Small intestine (tissue), 7 donors: ENCODE measurements at regions not wholly inside any gene's neighbourhood (a gene's known extent, or its start where the extent isn't known, plus 50 kb on each side); places are given as distances from the start of the nearest gene placed in this dataset.

Source experiments
- DNase-seq, 2 donors: peaks; one replicate each; pipeline versions ENCODE4 v3.0.0 to v3.0.0-alpha.2; 2013
- FAIRE-seq: peaks from 2 replicates; lab custom pipeline; 2012; peaks lifted over from hg19 to GRCh38; lab: Jason Lieb, UNC
- H3K27ac ChIP-seq, 3 donors: one replicate each; pipeline ENCODE4 v1.5.1; 2013; ENCODE audit warnings: low read length in 2 of 3, mild to moderate bottlenecking in 2 of 3, control low read depth in 1 of 3, inconsistent platforms in 1 of 3, low read depth in 1 of 3, moderate library complexity in 1 of 3
- H3K27me3 ChIP-seq, 3 donors: one replicate each; pipeline ENCODE4 v1.6.1; 2013; ENCODE audit warnings: low read length in 3 of 3, inconsistent platforms in 1 of 3; ENCODE audit not compliant: control insufficient read depth in 3 of 3, insufficient read depth in 3 of 3
- H3K36me3 ChIP-seq, 3 donors: one replicate each; pipeline ENCODE4 v1.6.1; 2013; ENCODE audit warnings: low read length in 3 of 3, inconsistent platforms in 1 of 3, low read depth in 1 of 3, mild to moderate bottlenecking in 1 of 3, moderate library complexity in 1 of 3; ENCODE audit not compliant: control insufficient read depth in 3 of 3, insufficient read depth in 2 of 3
- H3K4me1 ChIP-seq, 3 donors: one replicate each; pipeline ENCODE4 v1.6.1; 2013; ENCODE audit warnings: low read length in 2 of 3, inconsistent platforms in 1 of 3, low read depth in 1 of 3, mild to moderate bottlenecking in 1 of 3, moderate library complexity in 1 of 3; ENCODE audit not compliant: control insufficient read depth in 3 of 3, insufficient read depth in 2 of 3
- H3K4me3 ChIP-seq, 3 donors: one replicate each; pipeline ENCODE4 v1.5.1; 2013; ENCODE audit warnings: low read length in 3 of 3, control low read depth in 1 of 3, inconsistent platforms in 1 of 3, low read depth in 1 of 3, mild to moderate bottlenecking in 1 of 3, moderate library complexity in 1 of 3
- H3K9me3 ChIP-seq, 2 donors: one replicate each; pipeline ENCODE4 v1.6.1; 2013; ENCODE audit warnings: low read depth in 1 of 2, low read length in 1 of 2; ENCODE audit not compliant: control insufficient read depth in 2 of 2, insufficient read depth in 1 of 2
- WGBS, 3 donors: extraction: QIAGEN DNeasy Blood & Tissue Kit; methylation state at CpG; one replicate each; pipeline ENCODE4 v1.1.7; 2013; 5-methylcytosine and 5-hydroxymethylcytosine counted together
- donor health status: healthy with polysubstance abuse.
- donor health status: control.
- donor health status: control.
- donor health status: Bipolar disorder and iron deficiency.
- donor health status: healthy.

GRCh38 chr14:65179918-65180724 is 77.8 kb upstream of the MAX start:
- FAIRE-seq = no peak
- Histone ChIP-seq H3K4me3 (no peak overlapping the region), H3K9me3 (peaks cover 0 to 2% of the 10 kb centered on the region in 2 donors), H3K36me3 (no peaks in the 10 kb centered on the region), H3K27me3 (peaks cover 0 to 2% (median 0%) of the 10 kb centered on the region in 3 donors), H3K4me1 (peaks cover 0 to 4% (median 3%) of the 10 kb centered on the region in 3 donors), H3K27ac (no peak overlapping the region)
- peak; percentile 51 to 60 for DNase-seq
- 4 to 28% (median 12%) methylated on average over 8 of the region's 8 CpGs for WGBS, 3 donors

- DNase-seq (no peak), FAIRE-seq (no peak)
- H3K27me3 ChIP-seq = peaks cover 0 to 2% (median 0%) of the 10 kb centered on the region in 3 donors
- H3K4me1 ChIP-seq = peaks cover 0 to 4% (median 3%) of the 10 kb centered on the region in 3 donors
- H3K36me3 ChIP-seq = no peaks in the 10 kb centered on the region
- 90 to 92% (median 90%) methylated on average over 1 of the region's 1 CpG for WGBS, 3 donors
- H3K27ac ChIP-seq = no peak overlapping the region
- peaks cover 0 to 2% of the 10 kb centered on the region in 2 donors for H3K9me3 ChIP-seq
- no peak overlapping the region for H3K4me3 ChIP-seq
Measured at GRCh38 chr14:65180725-65181025, 78.4 kb upstream of the MAX start.

GRCh38 chr14:65184032-65184764 is 81.9 kb upstream of the MAX start:
- Histone ChIP-seq H3K4me3 (no peak overlapping the region), H3K9me3 (peaks cover 0 to 2% of the 10 kb centered on the region in 2 donors), H3K27me3 (peaks cover 0 to 2% (median 0%) of the 10 kb centered on the region in 3 donors), H3K4me1 (peaks cover 0 to 4% (median 3%) of the 10 kb centered on the region in 3 donors), H3K36me3 (no peaks in the 10 kb centered on the region), H3K27ac (no peak overlapping the region)
- DNase-seq (peak in 1 of 2 donors; percentile 24), FAIRE-seq (no peak)
- WGBS, 3 donors = 53 to 62% (median 59%) methylated on average over 8 of the region's 8 CpGs

GRCh38 chr14:65185829-65186228 is 83.5 kb upstream of the MAX start:
- H3K9me3 ChIP-seq = peaks cover 0 to 2% of the 10 kb centered on the region in 2 donors
- FAIRE-seq (no peak), DNase-seq (no peak)
- H3K4me3 ChIP-seq = no peak overlapping the region
- H3K4me1 ChIP-seq = no peaks in the 10 kb centered on the region
- WGBS, 3 donors = 55 to 75% (median 74%) methylated on average over 4 of the region's 4 CpGs
- H3K36me3 ChIP-seq = no peaks in the 10 kb centered on the region
- H3K27ac ChIP-seq = no peak overlapping the region
- peaks cover 0 to 2% (median 0%) of the 10 kb centered on the region in 3 donors for H3K27me3 ChIP-seq

GRCh38 chr14:65186951-65187350 is 84.6 kb upstream of the MAX start:
- Histone ChIP-seq H3K9me3 (peaks cover 0 to 2% of the 10 kb centered on the region in 2 donors), H3K36me3 (no peaks in the 10 kb centered on the region), H3K4me1 (no peaks in the 10 kb centered on the region), H3K27ac (no peak overlapping the region), H3K4me3 (no peak overlapping the region), H3K27me3 (peaks cover 0 to 3% (median 0%) of the 10 kb centered on the region in 3 donors)
- 85 to 97% (median 94%) methylated on average over 3 of the region's 3 CpGs for WGBS, 3 donors
- DNase-seq (no peak), FAIRE-seq (no peak)

GRCh38 chr14:65187421-65188049 is 85.2 kb upstream of the MAX start:
- peaks cover 0 to 3% (median 0%) of the 10 kb centered on the region in 3 donors for H3K27me3 ChIP-seq
- no peaks in the 10 kb centered on the region for H3K9me3 ChIP-seq
- DNase-seq (no peak), FAIRE-seq (no peak)
- H3K36me3 ChIP-seq = no peaks in the 10 kb centered on the region
- no peaks in the 10 kb centered on the region for H3K4me1 ChIP-seq
- no peak overlapping the region for H3K4me3 ChIP-seq
- no peak overlapping the region for H3K27ac ChIP-seq
- 80 to 91% (median 90%) methylated on average over 8 of the region's 8 CpGs for WGBS, 3 donors

- Histone ChIP-seq H3K4me1 (peaks cover 0 to 12% (median 0%) of the 10 kb centered on the region in 3 donors), H3K36me3 (no peaks in the 10 kb centered on the region), H3K27ac (no peak overlapping the region), H3K4me3 (no peak overlapping the region), H3K27me3 (peaks cover 0 to 3% (median 0%) of the 10 kb centered on the region in 3 donors), H3K9me3 (no peaks in the 10 kb centered on the region)
- WGBS, 3 donors = 30 to 67% (median 49%) methylated on average over 4 of the region's 4 CpGs
- FAIRE-seq = no peak
- peak in 1 of 2 donors; percentile 28 for DNase-seq
Measured at GRCh38 chr14:65190312-65190711, 88.0 kb upstream of the MAX start.

GRCh38 chr14:65191716-65192115 is 89.4 kb upstream of the MAX start:
- no peak overlapping the region for H3K27ac ChIP-seq
- WGBS, 3 donors = 86 to 92% (median 91%) methylated on average over 5 of the region's 5 CpGs
- no peaks in the 10 kb centered on the region for H3K9me3 ChIP-seq
- H3K27me3 ChIP-seq = peaks cover 0 to 3% (median 0%) of the 10 kb centered on the region in 3 donors
- no peak overlapping the region for H3K4me3 ChIP-seq
- H3K36me3 ChIP-seq = no peaks in the 10 kb centered on the region
- peaks cover 0 to 12% (median 0%) of the 10 kb centered on the region in 3 donors for H3K4me1 ChIP-seq
- FAIRE-seq (no peak), DNase-seq (no peak)
